Ishikawa (cell line): ENCODE measurements at regions not wholly inside any gene's neighbourhood (a gene's known extent, or its start where the extent isn't known, plus 50 kb on each side); places are given as distances from the start of the nearest gene placed in this dataset.

Experiments used
- CEBPB ChIP-seq: IDR thresholded peaks from 2 replicates; pipeline ENCODE4 v1.6.1; 2012
- CREB1 ChIP-seq: IDR thresholded peaks from 2 replicates; pipeline ENCODE4 v1.6.1; 2012; ENCODE audit warnings: low read depth
- EGR1 ChIP-seq: IDR thresholded peaks from 2 replicates; pipeline ENCODE4 v1.6.1; 2012
- EP300 ChIP-seq: IDR thresholded peaks from 2 replicates; pipeline ENCODE4 v1.6.1; 2012; ENCODE audit warnings: borderline replicate concordance
- NFIC ChIP-seq: IDR thresholded peaks from 2 replicates; pipeline ENCODE4 v1.6.1; 2012
- RAD21 ChIP-seq: IDR thresholded peaks from 2 replicates; pipeline ENCODE4 v1.6.1; 2012; ENCODE audit warnings: low read depth
- TAF1 ChIP-seq: IDR thresholded peaks from 2 replicates; pipeline ENCODE4 v1.6.1; 2012; ENCODE audit warnings: low read depth, mild to moderate bottlenecking
- TEAD4 ChIP-seq: IDR thresholded peaks from 2 replicates; pipeline ENCODE4 v1.6.1; 2012
- YY1 ChIP-seq: IDR thresholded peaks from 2 replicates; pipeline ENCODE4 v1.6.1; 2012; ENCODE audit warnings: low read depth
- TF ChIP-seq, protein P1 (sequence below): IDR thresholded peaks from 2 replicates; pipeline ENCODE4 v1.6.1; 2012
- TF ChIP-seq, protein P2 (sequence below): IDR thresholded peaks from 2 replicates; pipeline ENCODE4 v1.6.1; 2012; ENCODE audit warnings: low read depth, mild to moderate bottlenecking

DNA sequence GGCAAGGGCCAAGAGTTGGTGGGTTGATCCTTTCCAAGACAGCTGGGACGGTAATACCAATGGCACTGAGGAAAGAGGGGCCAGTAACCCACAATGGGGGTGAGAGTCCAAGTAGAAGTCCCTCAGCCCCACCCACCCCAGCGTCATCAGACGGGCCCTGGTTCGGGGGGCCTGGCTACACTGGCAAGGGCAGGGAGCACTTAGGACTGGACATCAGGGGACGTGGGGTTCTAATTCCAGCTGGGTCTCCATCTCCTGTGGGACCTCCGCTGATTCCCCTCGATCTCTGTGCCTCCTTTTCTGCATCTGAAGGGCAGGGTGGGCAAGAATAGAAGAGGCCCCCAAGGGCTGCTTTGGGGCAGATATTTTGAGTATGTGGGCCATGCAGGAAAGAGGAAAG lies 53.5 kb upstream of the FCN1 start:
- TF ChIP-seq EGR1 (no peak), TEAD4 (no peak), RAD21 (no peak), YY1 (no peak), EP300 (no peak), CREB1 (no peak), TAF1 (no peak), NFIC (no peak), CEBPB (no peak)
- TF ChIP-seq, protein P1, sequence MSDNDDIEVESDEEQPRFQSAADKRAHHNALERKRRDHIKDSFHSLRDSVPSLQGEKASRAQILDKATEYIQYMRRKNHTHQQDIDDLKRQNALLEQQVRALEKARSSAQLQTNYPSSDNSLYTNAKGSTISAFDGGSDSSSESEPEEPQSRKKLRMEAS, result no peak
- TF ChIP-seq, protein P2, sequence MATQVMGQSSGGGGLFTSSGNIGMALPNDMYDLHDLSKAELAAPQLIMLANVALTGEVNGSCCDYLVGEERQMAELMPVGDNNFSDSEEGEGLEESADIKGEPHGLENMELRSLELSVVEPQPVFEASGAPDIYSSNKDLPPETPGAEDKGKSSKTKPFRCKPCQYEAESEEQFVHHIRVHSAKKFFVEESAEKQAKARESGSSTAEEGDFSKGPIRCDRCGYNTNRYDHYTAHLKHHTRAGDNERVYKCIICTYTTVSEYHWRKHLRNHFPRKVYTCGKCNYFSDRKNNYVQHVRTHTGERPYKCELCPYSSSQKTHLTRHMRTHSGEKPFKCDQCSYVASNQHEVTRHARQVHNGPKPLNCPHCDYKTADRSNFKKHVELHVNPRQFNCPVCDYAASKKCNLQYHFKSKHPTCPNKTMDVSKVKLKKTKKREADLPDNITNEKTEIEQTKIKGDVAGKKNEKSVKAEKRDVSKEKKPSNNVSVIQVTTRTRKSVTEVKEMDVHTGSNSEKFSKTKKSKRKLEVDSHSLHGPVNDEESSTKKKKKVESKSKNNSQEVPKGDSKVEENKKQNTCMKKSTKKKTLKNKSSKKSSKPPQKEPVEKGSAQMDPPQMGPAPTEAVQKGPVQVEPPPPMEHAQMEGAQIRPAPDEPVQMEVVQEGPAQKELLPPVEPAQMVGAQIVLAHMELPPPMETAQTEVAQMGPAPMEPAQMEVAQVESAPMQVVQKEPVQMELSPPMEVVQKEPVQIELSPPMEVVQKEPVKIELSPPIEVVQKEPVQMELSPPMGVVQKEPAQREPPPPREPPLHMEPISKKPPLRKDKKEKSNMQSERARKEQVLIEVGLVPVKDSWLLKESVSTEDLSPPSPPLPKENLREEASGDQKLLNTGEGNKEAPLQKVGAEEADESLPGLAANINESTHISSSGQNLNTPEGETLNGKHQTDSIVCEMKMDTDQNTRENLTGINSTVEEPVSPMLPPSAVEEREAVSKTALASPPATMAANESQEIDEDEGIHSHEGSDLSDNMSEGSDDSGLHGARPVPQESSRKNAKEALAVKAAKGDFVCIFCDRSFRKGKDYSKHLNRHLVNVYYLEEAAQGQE, result no peak
